ENCODE measurements at regions not wholly inside any gene's neighbourhood (a gene's known extent, or its start where the extent isn't known, plus 50 kb on each side); places are given as distances from the start of the nearest gene placed in this dataset.

GRCh38 chr3:59299561-59299960, 249.7 kb upstream of the CFAP20DC start:
- no peaks in the 10 kb centered on the region for H3K27me3 ChIP-seq
- no peaks in the 10 kb centered on the region for H3K36me3 ChIP-seq
- no peaks in the 10 kb centered on the region for H3K4me1 ChIP-seq
- no peak for DNase-seq (ENCODE audit: low spot score in 2 of 2)
- H3K9me3 ChIP-seq, result peaks cover 0 to 7% (median 0%) of the 10 kb centered on the region in 4 donors
- TF ChIP-seq CTCF (IDR thresholded peaks at IDR 0.05), result no peak
- TF ChIP-seq EP300 (IDR thresholded peaks at IDR 0.05), result no peak
- TF ChIP-seq POLR2A (IDR thresholded peaks at IDR 0.05), result no peak
- WGBS, 2 donors, result 82 to 88% methylated on average over 2 of the region's 2 CpGs
- H3K4me3 ChIP-seq, result no peak overlapping the region
- H3K27ac ChIP-seq, result no peak overlapping the region

- TF ChIP-seq POLR2A (IDR thresholded peaks at IDR 0.05) (no peak), CTCF (IDR thresholded peaks at IDR 0.05) (no peak), EP300 (IDR thresholded peaks at IDR 0.05) (no peak)
- Histone ChIP-seq H3K27ac (no peak overlapping the region), H3K9me3 (peaks cover 0 to 26% (median 2%) of the 10 kb centered on the region in 4 donors)
Measured at GRCh38 chr3:59290358-59290757, 240.5 kb upstream of the CFAP20DC start.

GRCh38 chr3:59289831-59290230, 240.0 kb upstream of the CFAP20DC start:
- TF ChIP-seq EP300 (IDR thresholded peaks at IDR 0.05), result no peak
- H3K27me3 ChIP-seq, result no peaks in the 10 kb centered on the region
- no peaks in the 10 kb centered on the region for H3K4me1 ChIP-seq
- DNase-seq (ENCODE audit: low spot score in 2 of 2), result no peak
- peaks cover 0 to 22% (median 2%) of the 10 kb centered on the region in 4 donors for H3K9me3 ChIP-seq
- H3K36me3 ChIP-seq, result no peaks in the 10 kb centered on the region
- no peak overlapping the region for H3K27ac ChIP-seq
- H3K4me3 ChIP-seq, result no peak overlapping the region
- 71 to 74% methylated on average over 1 of the region's 1 CpG for WGBS, 2 donors

More at GRCh38 chr3:59290358-59290757, 240.5 kb upstream of the CFAP20DC start:
- H3K36me3 ChIP-seq, result no peaks in the 10 kb centered on the region
- H3K27me3 ChIP-seq, result no peaks in the 10 kb centered on the region
- no peak overlapping the region for H3K4me3 ChIP-seq
- H3K4me1 ChIP-seq, result no peaks in the 10 kb centered on the region
- no peak for DNase-seq (ENCODE audit: low spot score in 2 of 2)

GRCh38 chr3:59288951-59289350, 239.1 kb upstream of the CFAP20DC start:
- no peak overlapping the region for H3K4me3 ChIP-seq
- peaks cover 0 to 16% (median 2%) of the 10 kb centered on the region in 4 donors for H3K9me3 ChIP-seq
- no peaks in the 10 kb centered on the region for H3K27me3 ChIP-seq
- no peak for TF ChIP-seq POLR2A (IDR thresholded peaks at IDR 0.05)
- TF ChIP-seq CTCF (IDR thresholded peaks at IDR 0.05), result no peak
- TF ChIP-seq EP300 (IDR thresholded peaks at IDR 0.05), result no peak
- WGBS, 2 donors, result 45 to 55% methylated on average over 3 of the region's 3 CpGs
- H3K27ac ChIP-seq, result no peak overlapping the region
- no peaks in the 10 kb centered on the region for H3K4me1 ChIP-seq
- no peaks in the 10 kb centered on the region for H3K36me3 ChIP-seq
- DNase-seq (ENCODE audit: low spot score in 2 of 2), result no peak

- Histone ChIP-seq H3K4me1 (no peaks in the 10 kb centered on the region), H3K9me3 (no peaks in the 10 kb centered on the region), H3K27ac (no peak overlapping the region), H3K27me3 (no peaks in the 10 kb centered on the region), H3K4me3 (no peak overlapping the region), H3K36me3 (no peaks in the 10 kb centered on the region)
- TF ChIP-seq POLR2A (IDR thresholded peaks at IDR 0.05), result no peak
- no peak for TF ChIP-seq CTCF (IDR thresholded peaks at IDR 0.05)
- TF ChIP-seq EP300 (IDR thresholded peaks at IDR 0.05), result no peak
- DNase-seq (ENCODE audit: low spot score in 2 of 2), result no peak
- WGBS, 2 donors, result 44 to 58% methylated on average over 2 of the region's 2 CpGs
Measured at GRCh38 chr3:59286791-59287531, 237.1 kb upstream of the CFAP20DC start.
